Osteocyte (in vitro differentiated cells): ENCODE measurements at regions not wholly inside any gene's neighbourhood (a gene's known extent, or its start where the extent isn't known, plus 50 kb on each side); places are given as distances from the start of the nearest gene placed in this dataset.

ENCODE experiments used
- DNase-seq: peaks from one replicate; pipeline ENCODE4 v3.0.0; 2021; ENCODE audit warnings: mixed read lengths; ENCODE audit not compliant: unreplicated experiment; ENCODE audit errors: extremely low spot score
- H3K27ac Mint-ChIP-seq: one replicate; pipeline ENCODE4 v1.8.0; 2021; ENCODE audit warnings: mild to moderate bottlenecking, mixed read lengths; ENCODE audit not compliant: unreplicated experiment
- H3K27me3 Mint-ChIP-seq: one replicate; pipeline ENCODE4 v1.8.0; 2021; ENCODE audit warnings: mixed read lengths; ENCODE audit not compliant: unreplicated experiment
- H3K36me3 Mint-ChIP-seq: one replicate; pipeline ENCODE4 v1.8.0; 2021; ENCODE audit warnings: mixed read lengths; ENCODE audit not compliant: unreplicated experiment
- H3K4me1 Mint-ChIP-seq: one replicate; pipeline ENCODE4 v1.8.0; 2021; ENCODE audit warnings: mixed read lengths; ENCODE audit not compliant: unreplicated experiment
- H3K4me3 Mint-ChIP-seq: one replicate; pipeline ENCODE4 v1.8.0; 2021; ENCODE audit warnings: mild to moderate bottlenecking, moderate library complexity, mixed read lengths; ENCODE audit not compliant: unreplicated experiment
- H3K9me3 Mint-ChIP-seq: one replicate; pipeline ENCODE4 v1.8.0; 2021; ENCODE audit warnings: mixed read lengths; ENCODE audit not compliant: unreplicated experiment
- CTCF ChIP-seq: fragments of 200-600 bp; sonication (generic); IDR thresholded peaks from 2 replicates; pipeline ENCODE4 v1.5.0; 2021; ENCODE audit warnings: antibody characterized with exemption, mild to moderate bottlenecking, moderate library complexity

- Mint-ChIP-seq H3K27ac (no peak overlapping the region), H3K36me3 (no peaks in the 10 kb centered on the region), H3K9me3 (no peaks in the 10 kb centered on the region), H3K4me1 (no peaks in the 10 kb centered on the region), H3K27me3 (no peaks in the 10 kb centered on the region), H3K4me3 (no peak overlapping the region)
- DNase-seq = no peak
- TF ChIP-seq CTCF = no peak
Measured at GRCh38 chr4:82231806-82232205, 142.0 kb downstream of the HNRNPD start.

GRCh38 chr4:82230306-82230705 is 143.5 kb downstream of the HNRNPD start:
- H3K27me3 Mint-ChIP-seq = peaks cover 4% of the 10 kb centered on the region
- H3K27ac Mint-ChIP-seq = no peak overlapping the region
- H3K9me3 Mint-ChIP-seq = no peaks in the 10 kb centered on the region
- no peak for DNase-seq
- no peaks in the 10 kb centered on the region for H3K36me3 Mint-ChIP-seq
- no peaks in the 10 kb centered on the region for H3K4me1 Mint-ChIP-seq
- no peak for TF ChIP-seq CTCF
- H3K4me3 Mint-ChIP-seq = no peak overlapping the region

- no peak for DNase-seq
- Mint-ChIP-seq H3K9me3 (no peaks in the 10 kb centered on the region), H3K4me3 (no peak overlapping the region), H3K27me3 (peaks cover 10% of the 10 kb centered on the region), H3K36me3 (no peaks in the 10 kb centered on the region), H3K4me1 (no peaks in the 10 kb centered on the region), H3K27ac (no peak overlapping the region)
- no peak for TF ChIP-seq CTCF
Measured at GRCh38 chr4:82225030-82225429, 148.8 kb downstream of the HNRNPD start.

GRCh38 chr4:82223715-82224114 is 150.1 kb downstream of the HNRNPD start:
- no peaks in the 10 kb centered on the region for H3K36me3 Mint-ChIP-seq
- H3K4me1 Mint-ChIP-seq = no peaks in the 10 kb centered on the region
- peaks cover 10% of the 10 kb centered on the region for H3K27me3 Mint-ChIP-seq
- H3K4me3 Mint-ChIP-seq = no peak overlapping the region
- TF ChIP-seq CTCF = no peak
- no peaks in the 10 kb centered on the region for H3K9me3 Mint-ChIP-seq
- no peak overlapping the region for H3K27ac Mint-ChIP-seq
- no peak for DNase-seq

- no peaks in the 10 kb centered on the region for H3K36me3 Mint-ChIP-seq
- no peak overlapping the region for H3K4me3 Mint-ChIP-seq
- no peak for TF ChIP-seq CTCF
- no peak overlapping the region for H3K27ac Mint-ChIP-seq
- no peaks in the 10 kb centered on the region for H3K9me3 Mint-ChIP-seq
- H3K4me1 Mint-ChIP-seq = no peaks in the 10 kb centered on the region
- DNase-seq = no peak
- H3K27me3 Mint-ChIP-seq = peaks cover 11% of the 10 kb centered on the region
Measured at GRCh38 chr4:82219346-82219745, 154.4 kb downstream of the HNRNPD start.
